GM21723 (cell line): ENCODE measurements at regions not wholly inside any gene's neighbourhood (a gene's known extent, or its start where the extent isn't known, plus 50 kb on each side); places are given as distances from the start of the nearest gene placed in this dataset.

Experiments
- ATAC-seq: cut with Tn5 transposase; IDR thresholded peaks from one replicate; pipeline ENCODE4 v1.9.1; 2021; ENCODE audit warnings: mild to moderate bottlenecking, moderate library complexity; ENCODE audit not compliant: unreplicated experiment

- no peak for ATAC-seq
Observed at GRCh38 chr4:160877087-160877790, 1286.6 kb downstream of the FSTL5 start.

- no peak for ATAC-seq
Observed at GRCh38 chr4:160880180-160880579, 1283.6 kb downstream of the FSTL5 start.

- ATAC-seq: no peak
Observed at GRCh38 chr4:160887668-160888067, 1276.1 kb downstream of the FSTL5 start.

GRCh38 chr4:160894128-160894527 is 1269.7 kb downstream of the FSTL5 start:
- no peak for ATAC-seq

- no peak for ATAC-seq
Observed at GRCh38 chr4:160894809-160895208, 1269.0 kb downstream of the FSTL5 start.

GRCh38 chr4:160927311-160927710 is 1236.5 kb downstream of the FSTL5 start:
- no peak for ATAC-seq

GRCh38 chr4:160928482-160928881 is 1235.3 kb downstream of the FSTL5 start:
- ATAC-seq: no peak

DNA sequence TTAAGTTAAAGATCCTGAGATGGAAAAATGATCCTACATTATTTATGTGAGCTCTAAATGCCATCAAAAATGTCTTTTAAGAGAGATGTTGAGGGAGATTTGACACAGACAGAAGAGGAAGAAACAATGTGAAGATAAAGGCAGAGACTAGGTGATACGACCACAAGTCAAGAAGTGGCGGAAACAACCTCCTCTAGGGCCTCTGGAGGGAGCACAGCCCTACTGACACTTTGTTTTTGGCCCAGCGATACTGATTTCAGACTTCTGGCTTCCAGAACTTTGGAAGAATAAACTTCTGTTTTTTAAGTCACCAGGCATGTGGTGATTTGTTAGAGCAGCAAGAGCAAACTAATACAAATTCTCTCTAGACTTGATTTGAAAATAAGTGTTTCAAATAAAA is 1216.1 kb downstream of the FSTL5 start:
- ATAC-seq: no peak

- no peak for ATAC-seq
Observed at GRCh38 chr4:160956875-160957274, 1206.9 kb downstream of the FSTL5 start.

DNA sequence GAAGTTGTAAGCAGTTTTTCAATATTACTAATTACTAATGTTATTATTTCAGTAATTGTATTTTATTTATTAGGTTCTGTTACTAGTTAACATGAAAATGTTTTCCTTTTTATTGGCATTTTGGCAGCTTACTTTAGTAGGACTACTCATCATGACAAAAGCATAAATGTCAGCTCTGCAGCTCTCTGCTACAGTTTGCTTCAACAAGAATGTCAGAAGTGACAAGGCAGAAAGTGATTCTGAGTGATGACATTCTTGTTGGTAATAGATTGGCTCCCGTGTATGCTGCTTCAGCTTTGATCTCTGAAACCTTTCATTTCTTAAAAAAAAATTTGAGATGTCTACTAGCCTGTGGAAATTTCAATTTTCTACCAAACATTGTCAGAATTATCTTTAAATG is 1193.9 kb downstream of the FSTL5 start:
- no peak for ATAC-seq

DNA sequence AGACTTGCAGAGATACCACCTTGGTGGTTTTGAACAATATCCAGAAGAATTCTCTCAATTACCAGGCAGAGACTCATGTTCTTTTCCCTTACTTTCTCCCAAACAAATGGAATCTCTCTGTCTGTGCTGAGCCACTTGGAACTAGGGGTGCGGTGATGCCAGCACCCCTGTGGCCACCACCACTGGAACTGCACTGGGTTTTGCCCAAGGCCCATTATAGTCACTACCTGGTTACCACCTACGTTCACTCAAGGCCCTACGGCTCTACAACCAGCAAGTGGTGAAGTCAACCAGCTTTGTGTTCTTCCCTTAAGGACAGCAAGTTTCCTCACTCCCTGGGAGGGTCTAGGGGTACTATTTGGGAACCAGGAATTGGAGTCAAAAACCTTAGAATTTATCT is 1183.7 kb downstream of the FSTL5 start:
- ATAC-seq: no peak

- ATAC-seq: no peak
Observed at GRCh38 chr4:160981083-160981482, 1182.7 kb downstream of the FSTL5 start.

GRCh38 chr4:160983035-160983434 is 1180.8 kb downstream of the FSTL5 start:
- ATAC-seq: no peak

DNA sequence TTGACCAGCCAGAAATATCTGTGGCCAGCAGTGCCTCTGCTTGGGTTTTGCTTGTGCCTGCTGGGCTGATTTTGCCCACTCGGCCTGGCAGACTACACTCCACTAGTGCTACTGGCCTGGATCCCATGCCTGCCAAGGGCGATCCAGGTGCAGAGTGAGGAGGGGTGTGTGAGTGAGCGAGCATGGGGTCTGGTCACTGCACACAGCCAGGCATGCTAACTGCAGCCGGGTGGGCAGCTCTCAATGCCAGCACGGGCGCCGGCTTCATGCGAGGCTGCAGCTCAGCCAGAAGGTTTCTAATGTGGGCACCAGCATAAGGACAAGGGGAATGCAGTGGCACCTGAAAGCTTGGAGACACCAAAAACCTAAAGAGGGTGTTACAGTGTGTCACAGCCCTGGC is 1161.4 kb downstream of the FSTL5 start:
- no peak for ATAC-seq

DNA sequence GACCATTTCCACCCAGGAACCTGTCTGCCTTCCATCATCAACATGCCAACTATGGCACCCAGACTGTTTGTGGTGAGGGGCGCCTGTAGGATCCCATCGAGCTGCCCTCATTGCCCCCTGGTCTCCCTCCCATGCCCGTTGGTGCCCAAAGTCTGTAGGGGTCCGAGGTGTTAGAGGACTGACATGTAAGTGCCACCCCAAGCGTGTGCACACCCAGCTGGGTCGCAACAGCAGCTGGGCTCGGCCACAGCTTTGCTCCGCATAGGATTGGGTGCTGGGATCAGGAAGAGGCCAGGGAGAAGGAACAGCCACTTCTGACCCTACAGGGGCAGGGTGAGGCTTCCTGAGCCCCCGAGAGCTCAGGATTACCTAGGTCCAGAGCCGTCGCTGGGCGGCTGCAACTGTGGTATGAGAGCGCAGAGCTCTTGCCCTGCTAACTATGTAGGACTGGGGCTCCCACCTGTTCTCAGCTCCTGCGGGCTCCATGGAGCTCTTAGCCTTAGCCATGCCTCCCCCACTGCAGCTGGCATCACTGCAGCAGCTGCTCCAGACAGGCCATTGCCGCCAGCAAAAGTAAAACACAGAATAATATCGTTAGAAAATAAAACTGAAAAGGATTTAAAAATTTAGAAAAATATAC is 1160.3 kb downstream of the FSTL5 start:
- no peak for ATAC-seq

- ATAC-seq: no peak
Observed at GRCh38 chr4:161005746-161006145, 1158.1 kb downstream of the FSTL5 start.

DNA sequence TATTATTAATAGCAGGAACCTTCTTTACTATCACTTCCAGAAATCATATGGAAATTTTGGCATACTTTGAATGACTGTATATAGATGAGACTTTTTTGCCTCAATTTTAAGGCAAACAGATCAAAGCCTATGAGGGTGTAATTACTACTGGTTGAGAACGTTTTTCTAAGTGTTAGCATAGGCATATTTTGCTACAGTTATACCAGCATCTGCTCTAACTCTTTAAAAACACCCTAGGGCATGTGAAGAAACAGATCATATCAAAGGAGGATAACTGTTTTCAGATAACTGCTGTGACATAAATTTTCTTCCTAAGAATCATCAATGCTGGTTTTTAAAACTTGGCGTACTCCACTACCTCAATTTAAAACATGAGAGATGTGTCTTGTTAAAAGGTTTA is 1155.3 kb downstream of the FSTL5 start:
- ATAC-seq: no peak

DNA sequence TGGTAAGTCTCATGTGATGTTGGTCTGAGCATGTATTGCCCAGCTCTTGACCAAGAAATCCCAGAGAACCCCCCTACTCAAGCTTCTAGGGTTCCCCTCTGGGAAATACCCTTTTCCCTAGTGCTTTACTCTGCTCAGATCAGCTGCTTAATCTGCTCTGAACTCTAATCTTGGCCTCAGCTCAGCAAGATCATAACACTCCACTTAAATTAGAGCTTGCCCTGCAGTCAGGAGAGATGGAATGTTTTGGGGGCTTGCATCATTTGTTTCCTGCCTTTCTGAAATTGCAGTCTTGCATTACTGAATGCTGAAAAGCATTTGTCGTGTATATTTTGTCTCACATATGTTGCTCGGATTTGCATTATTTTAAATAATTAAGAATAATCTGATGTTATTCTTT is 1153.6 kb downstream of the FSTL5 start:
- no peak for ATAC-seq
